K562 (cell line): ENCODE measurements at regions not wholly inside any gene's neighbourhood (a gene's known extent, or its start where the extent isn't known, plus 50 kb on each side); places are given as distances from the start of the nearest gene placed in this dataset.
A peak's percentile ranks its signal among the peaks of the same experiment; 100 is the strongest.

Experiments
- ATAC-seq: fragments of 200-7000 bp; cut with Tn5 transposase; 3 replicates; pipeline ENCODE4 v1.9.1; 2020; ENCODE audit warnings: moderate library complexity
- BruUV-seq: library from RNA; stranded (reverse); fragments of 400-500 nt; replicated peaks from 2 replicates; lab custom pipeline; 2021; lab: Mats Ljungman, UMichigan
- CTCF ChIA-PET: fragments of 300-600 bp; formaldehyde crosslinking; extraction: SDS; loops from one replicate; lab custom pipeline; 2021; ENCODE audit warnings: low intra/inter-chr PET ratio; lab: Yijun Ruan, JAX
- POLR2A ChIA-PET: fragments of 300-600, 350-650 bp; sonication (Branson Sonifier 250); formaldehyde crosslinking; extraction: SDS; loops from one replicate; lab custom pipeline; 2021; ENCODE audit warnings: antibody characterized with exemption, inconsistent platforms; lab: Yijun Ruan, JAX
- DNase-seq, 4 experiments: peaks; one replicate each; pipeline versions ENCODE4 v3.0.0 to v3.0.0-alpha.2; 2011 to 2018; ENCODE audit warnings: low spot score in 3 of 4, mixed read lengths in 3 of 4; ENCODE audit errors: extremely low read depth in 1 of 4
- FAIRE-seq: peaks from 2 replicates; lab custom pipeline; 2011; peaks lifted over from hg19 to GRCh38; lab: Jason Lieb, UNC
- H2AFZ ChIP-seq: 2 replicates; pipeline ENCODE4 v1.6.0; 2011; ENCODE audit warnings: low read depth, low read length, control low read depth, inconsistent platforms
- H3K27ac ChIP-seq: fragments of 200-600 bp; 3 replicates; pipeline ENCODE4 v1.8.0; 2011; ENCODE audit warnings: low read depth, mild to moderate bottlenecking, control low read depth, inconsistent platforms, low read length, moderate library complexity, mixed read lengths; ENCODE audit errors: extremely low read depth
- H3K27me3 ChIP-seq, 2 experiments: fragments of 300-600 bp in 1 of 2; 2 replicates in 1 of 2; 3 replicates in 1 of 2; pipeline versions ENCODE4 v1.6.0 to v1.8.0; 2011; ENCODE audit warnings: inconsistent platforms in 2 of 2, low read length in 2 of 2, mild to moderate bottlenecking in 1 of 2, mixed read lengths in 1 of 2, moderate library complexity in 1 of 2; ENCODE audit not compliant: control insufficient read depth in 2 of 2, insufficient read depth in 2 of 2
- H3K36me3 ChIP-seq: fragments of 300-600 bp; 3 replicates; pipeline ENCODE4 v1.8.0; 2011; ENCODE audit warnings: mild to moderate bottlenecking, low read length, inconsistent platforms; ENCODE audit not compliant: control insufficient read depth, insufficient read depth
- H3K4me1 ChIP-seq, 2 experiments: fragments of 200-600 bp in 1 of 2; replicated peaks in 1 of 2; 2 replicates in 1 of 2; 3 replicates in 1 of 2; pipeline versions ENCODE4 v1.5.1 to v1.8.0; 2011; ENCODE audit warnings: inconsistent platforms in 2 of 2, low read length in 2 of 2, mild to moderate bottlenecking in 1 of 2, mixed read lengths in 1 of 2, moderate library complexity in 1 of 2; ENCODE audit not compliant: control insufficient read depth in 2 of 2, insufficient read depth in 2 of 2
- H3K4me2 ChIP-seq: 2 replicates; pipeline ENCODE4 v1.6.1; 2011; ENCODE audit warnings: low read length, control low read depth, inconsistent platforms, mixed read lengths; ENCODE audit not compliant: insufficient read depth
- H3K4me3 ChIP-seq: fragments of 200-600 bp; sonication (generic), shearing (Covaris generic); 2 replicates; pipeline ENCODE4 v1.5.1; 2016; ENCODE audit warnings: control low read depth, inconsistent platforms
- H3K79me2 ChIP-seq: fragments of 200-600 bp; 3 replicates; pipeline ENCODE4 v1.8.0; 2011; ENCODE audit warnings: low read length, inconsistent platforms; ENCODE audit not compliant: control insufficient read depth, insufficient read depth
- H3K9ac ChIP-seq, 2 experiments: 2 replicates each; pipeline versions ENCODE4 v1.6.0 to v1.6.1; 2011; ENCODE audit warnings: low read depth in 2 of 2, low read length in 2 of 2, control low read depth in 1 of 2, inconsistent platforms in 1 of 2, mild to moderate bottlenecking in 1 of 2, mixed read lengths in 1 of 2; ENCODE audit not compliant: insufficient read depth in 1 of 2
- H3K9me1 ChIP-seq: one replicate; pipeline ENCODE4 v1.6.0; 2011; ENCODE audit warnings: inconsistent platforms, mild to moderate bottlenecking, low read length, moderate library complexity; ENCODE audit not compliant: control insufficient read depth, insufficient read depth
- H3K9me3 ChIP-seq: replicated peaks from 2 replicates; pipeline ENCODE4 v1.5.1; 2011; ENCODE audit warnings: low read depth, low read length, inconsistent platforms; ENCODE audit not compliant: control insufficient read depth, insufficient read depth
- H4K20me1 ChIP-seq: replicated peaks from 2 replicates; pipeline ENCODE4 v1.6.1; 2011; ENCODE audit warnings: low read length, inconsistent platforms, mixed read lengths; ENCODE audit not compliant: control insufficient read depth, insufficient read depth
- ATF3 ChIP-seq, 2 experiments: fragments of 450-650 bp in 1 of 2; sonication (generic) in 1 of 2; formaldehyde crosslinking in 1 of 2; IDR thresholded peaks in 1 of 2; conservative IDR thresholded peaks in 1 of 2; 2 replicates each; pipeline versions ENCODE4 v1.6.1 to v1.8.1; 2016 to 2023; ENCODE audit warnings: mild to moderate bottlenecking in 2 of 2, moderate library complexity in 2 of 2, inconsistent platforms in 1 of 2, missing genetic modification reagents in 1 of 2
- BDP1 ChIP-seq: IDR thresholded peaks from 3 replicates; pipeline ENCODE4 v1.6.1; 2011; ENCODE audit not compliant: insufficient read length, insufficient read depth
- CEBPG ChIP-seq, 3 experiments: fragments of 200-800 bp in 1 of 3; sonication (Bioruptor generic) in 1 of 3; sonication (generic) in 1 of 3; formaldehyde crosslinking in 1 of 3; IDR thresholded peaks in 2 of 3; conservative IDR thresholded peaks in 1 of 3; 2 replicates each; pipeline versions ENCODE4 v1.6.1 to v1.8.0; 2016 to 2022; ENCODE audit warnings: missing compliant biosample characterization in 2 of 3, missing genetic modification characterization in 2 of 3, mild to moderate bottlenecking in 1 of 3, missing genetic modification reagents in 1 of 3
- EP300 ChIP-seq: IDR thresholded peaks from 2 replicates; pipeline ENCODE4 v1.6.1; 2012; ENCODE audit warnings: low read length, improper control_type of control experiment
- EP400 ChIP-seq: fragments of 450-650 bp; IDR thresholded peaks from 2 replicates; pipeline ENCODE4 v1.6.1; 2017; ENCODE audit warnings: antibody characterized with exemption, mild to moderate bottlenecking, moderate library complexity
- EZH2 ChIP-seq: IDR thresholded peaks from 2 replicates; pipeline ENCODE4 v1.6.1; 2012; ENCODE audit warnings: low read depth, mild to moderate bottlenecking, inconsistent platforms, low read length, borderline replicate concordance
- ILK ChIP-seq: fragments of 450-650 bp; IDR thresholded peaks from 2 replicates; pipeline ENCODE4 v1.6.1; 2016; ENCODE audit warnings: missing genetic modification characterization, low read depth, mild to moderate bottlenecking, missing compliant biosample characterization, moderate library complexity, borderline replicate concordance
- IRF2 ChIP-seq: sonication (generic); formaldehyde crosslinking; IDR thresholded peaks from 2 replicates; pipeline ENCODE4 v1.8.1; 2022; ENCODE audit warnings: mild to moderate bottlenecking, missing genetic modification reagents
- NR2C2 ChIP-seq, 2 experiments: fragments of 200-800 bp in 1 of 2; sonication (Bioruptor generic) in 1 of 2; sonication (generic) in 1 of 2; formaldehyde crosslinking in 1 of 2; IDR thresholded peaks; 2 replicates each; pipeline versions ENCODE4 v1.6.1 to v1.8.0; 2016 to 2022; ENCODE audit warnings: mild to moderate bottlenecking in 1 of 2, missing compliant biosample characterization in 1 of 2, missing genetic modification characterization in 1 of 2, missing genetic modification reagents in 1 of 2
- RBM17 ChIP-seq: fragments of 200-400 bp; formaldehyde crosslinking; IDR thresholded peaks from 2 replicates; pipeline ENCODE4 v1.6.1; 2017; ENCODE audit warnings: low read depth, mild to moderate bottlenecking, low read length, borderline replicate concordance
- RFX1 ChIP-seq: fragments of 450-650 bp; IDR thresholded peaks from 2 replicates; pipeline ENCODE4 v1.6.1; 2016; ENCODE audit warnings: mild to moderate bottlenecking, moderate library complexity
- STAT5A ChIP-seq: IDR thresholded peaks from 2 replicates; pipeline ENCODE4 v1.6.1; 2012; ENCODE audit warnings: low read length, inconsistent platforms, borderline replicate concordance
- ZNF124 ChIP-seq: sonication (generic); formaldehyde crosslinking; IDR thresholded peaks from 2 replicates; pipeline ENCODE4 v1.8.1; 2022; ENCODE audit warnings: missing genetic modification reagents
- ZNF274 ChIP-seq: IDR thresholded peaks from 2 replicates; pipeline ENCODE4 v1.6.1; 2011; ENCODE audit warnings: low read depth, mild to moderate bottlenecking, low read length, moderate library complexity, borderline replicate concordance
- ZNF512 ChIP-seq: IDR thresholded peaks from 2 replicates; pipeline ENCODE4 v1.6.1; 2016; ENCODE audit warnings: missing genetic modification characterization, missing compliant biosample characterization
- in situ Hi-C: fragments of 300-500 bp; cut with MboI; formaldehyde crosslinking; loops from 4 replicates; pipeline ENCODE4 v1.15.0; 2018; ENCODE audit warnings: inconsistent platforms, mixed read lengths
- intact Hi-C: fragments of 100-400 bp; cut with micrococcal nuclease; formaldehyde crosslinking; loops from 2 replicates; pipeline ENCODE4 v1.14.2; 2022
- TF ChIP-seq, protein P1 (sequence below), 2 experiments: fragments of 450-650 bp in 1 of 2; IDR thresholded peaks; 2 replicates each; pipeline ENCODE4 v1.6.1; 2011 to 2017; ENCODE audit warnings: low read depth in 2 of 2, antibody characterized with exemption in 1 of 2, borderline replicate concordance in 1 of 2, low read length in 1 of 2, mild to moderate bottlenecking in 1 of 2, mixed read lengths in 1 of 2; ENCODE audit not compliant: control insufficient read depth in 1 of 2

GRCh38 chr1:55812281-55812680, 597.1 kb upstream of the USP24 start:
- ATAC-seq (no peak), FAIRE-seq (no peak), DNase-seq (no peak)
- POLR2A ChIA-PET: no interaction called here
- CTCF ChIA-PET: no interaction called here
- H3K9me1 ChIP-seq: no peaks in the 10 kb centered on the region
- in situ Hi-C loops: no loop called here
- no peaks in the 10 kb centered on the region for H3K27me3 ChIP-seq
- no peaks in the 10 kb centered on the region for H3K9me3 ChIP-seq
- no peaks in the 10 kb centered on the region for H4K20me1 ChIP-seq
- no peak overlapping the region for H2AFZ ChIP-seq
- intact Hi-C loops: no loop called here
- H3K36me3 ChIP-seq: no peaks in the 10 kb centered on the region
- H3K27ac ChIP-seq: no peak overlapping the region
- H3K4me1 ChIP-seq: no peaks in the 10 kb centered on the region
- no TSS peak for BruUV-seq
- no peak overlapping the region for H3K4me2 ChIP-seq
- no peak overlapping the region for H3K4me3 ChIP-seq
- no peak overlapping the region for H3K9ac ChIP-seq
- no peaks in the 10 kb centered on the region for H3K79me2 ChIP-seq
- no peak for TF ChIP-seq EZH2
- TF ChIP-seq RBM17: no peak
- no peak for TF ChIP-seq RFX1
- no peak for TF ChIP-seq ZNF512 (tag)
- no peak for TF ChIP-seq STAT5A
- no peak for TF ChIP-seq EP400
- TF ChIP-seq ATF3 (IDR thresholded peaks at IDR 0.05): 0 out of 2 replicates have a peak, but pooled peaks have one; percentile 7
- TF ChIP-seq ATF3 (CRISPR knock-in tag; conservative IDR thresholded peaks at IDR 0.05): no peak
- TF ChIP-seq EP300: no peak
- no peak for TF ChIP-seq NR2C2 (CRISPR knock-in tag; IDR thresholded peaks at IDR 0.05)
- peak; percentile 27; the same call in 1 of the 2 replicates for TF ChIP-seq NR2C2 (tag; IDR thresholded peaks at IDR 0.05)
- TF ChIP-seq ZNF124: no peak
- no peak for TF ChIP-seq ILK
- TF ChIP-seq BDP1: no peak
- no peak for TF ChIP-seq CEBPG (CRISPR knock-in tag; IDR thresholded peaks at IDR 0.05)
- TF ChIP-seq CEBPG (tag; conservative IDR thresholded peaks at IDR 0.05 in 1 of 2, IDR thresholded peaks at IDR 0.05 in 1 of 2): peak; percentile 37 to 80; a peak in 3 of 4 replicates
- TF ChIP-seq, protein P1, sequence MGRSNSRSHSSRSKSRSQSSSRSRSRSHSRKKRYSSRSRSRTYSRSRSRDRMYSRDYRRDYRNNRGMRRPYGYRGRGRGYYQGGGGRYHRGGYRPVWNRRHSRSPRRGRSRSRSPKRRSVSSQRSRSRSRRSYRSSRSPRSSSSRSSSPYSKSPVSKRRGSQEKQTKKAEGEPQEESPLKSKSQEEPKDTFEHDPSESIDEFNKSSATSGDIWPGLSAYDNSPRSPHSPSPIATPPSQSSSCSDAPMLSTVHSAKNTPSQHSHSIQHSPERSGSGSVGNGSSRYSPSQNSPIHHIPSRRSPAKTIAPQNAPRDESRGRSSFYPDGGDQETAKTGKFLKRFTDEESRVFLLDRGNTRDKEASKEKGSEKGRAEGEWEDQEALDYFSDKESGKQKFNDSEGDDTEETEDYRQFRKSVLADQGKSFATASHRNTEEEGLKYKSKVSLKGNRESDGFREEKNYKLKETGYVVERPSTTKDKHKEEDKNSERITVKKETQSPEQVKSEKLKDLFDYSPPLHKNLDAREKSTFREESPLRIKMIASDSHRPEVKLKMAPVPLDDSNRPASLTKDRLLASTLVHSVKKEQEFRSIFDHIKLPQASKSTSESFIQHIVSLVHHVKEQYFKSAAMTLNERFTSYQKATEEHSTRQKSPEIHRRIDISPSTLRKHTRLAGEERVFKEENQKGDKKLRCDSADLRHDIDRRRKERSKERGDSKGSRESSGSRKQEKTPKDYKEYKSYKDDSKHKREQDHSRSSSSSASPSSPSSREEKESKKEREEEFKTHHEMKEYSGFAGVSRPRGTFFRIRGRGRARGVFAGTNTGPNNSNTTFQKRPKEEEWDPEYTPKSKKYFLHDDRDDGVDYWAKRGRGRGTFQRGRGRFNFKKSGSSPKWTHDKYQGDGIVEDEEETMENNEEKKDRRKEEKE (IDR thresholded peaks at IDR 0.05; ENCODE audit: borderline replicate concordance in 1 of 2, control insufficient read depth in 1 of 2, low read depth in 2 of 2, low read length in 1 of 2): no peak
- no peak for TF ChIP-seq IRF2 (CRISPR knock-in tag)
- no peak for TF ChIP-seq ZNF274
